ENCODE measurements at regions not wholly inside any gene's neighbourhood (a gene's known extent, or its start where the extent isn't known, plus 50 kb on each side); places are given as distances from the start of the nearest gene placed in this dataset.

DNA sequence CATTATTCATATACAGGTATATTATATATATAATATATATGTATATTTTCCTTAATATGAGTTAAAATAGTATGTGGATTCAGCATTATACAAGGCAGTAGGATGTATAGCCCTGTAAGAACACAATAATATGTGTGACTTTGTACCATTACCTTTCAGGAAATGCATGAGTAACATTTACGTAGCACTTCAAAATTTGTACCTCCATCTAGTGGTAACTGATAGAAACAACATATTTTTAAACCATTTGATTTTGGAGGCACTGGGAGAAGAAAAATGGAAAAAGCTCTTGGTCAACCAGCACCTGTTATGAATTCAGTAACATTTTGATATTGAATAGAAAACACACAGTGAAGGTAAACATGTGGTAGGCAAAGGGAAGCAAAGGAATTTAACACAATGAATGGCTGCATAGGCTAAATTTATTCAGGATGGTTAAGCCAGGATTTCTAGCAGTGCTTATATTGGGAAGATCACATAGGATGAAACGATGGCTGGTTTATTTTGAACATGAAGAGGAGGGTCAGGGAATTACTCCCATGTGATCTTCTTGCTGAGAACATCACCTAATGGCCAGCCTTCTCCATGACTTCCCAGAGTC lies 565.5 kb downstream of the CCDC85A start:
- TF ChIP-seq CTCF (IDR thresholded peaks at IDR 0.05) (peak in 3 of 4 experiments; percentile 46 to 61 (median 53)), POLR2A (IDR thresholded peaks at IDR 0.05) (no peak)
